OCI-LY1 (cell line): ENCODE measurements at regions not wholly inside any gene's neighbourhood (a gene's known extent, or its start where the extent isn't known, plus 50 kb on each side); places are given as distances from the start of the nearest gene placed in this dataset.

ENCODE experiments used
- H2AFZ ChIP-seq: fragments of 200-600 bp; sonication (generic), shearing (Covaris generic); 2 replicates; pipeline ENCODE4 v1.6.0; 2014; ENCODE audit warnings: antibody characterized with exemption, mild to moderate bottlenecking, low read length
- H3F3A ChIP-seq: fragments of 200-600 bp; sonication (generic), shearing (Covaris generic); 2 replicates; pipeline ENCODE4 v1.6.0; 2014; ENCODE audit warnings: mild to moderate bottlenecking, antibody characterized with exemption, low read length, moderate library complexity; ENCODE audit not compliant: insufficient read depth
- H3K27ac ChIP-seq: fragments of 200-600 bp; sonication (generic); 2 replicates; pipeline ENCODE4 v1.5.1; 2014; ENCODE audit warnings: low read length, mixed run types, mild to moderate bottlenecking, low read depth; ENCODE audit not compliant: poor library complexity, severe bottlenecking
- H3K27me3 ChIP-seq: fragments of 200-600 bp; sonication (generic); 2 replicates; pipeline ENCODE4 v1.6.0; 2014; ENCODE audit warnings: antibody characterized with exemption, mild to moderate bottlenecking, low read length, moderate library complexity; ENCODE audit not compliant: insufficient read depth
- H3K36me3 ChIP-seq: fragments of 200-600 bp; sonication (generic); 2 replicates; pipeline ENCODE4 v1.6.1; 2014; ENCODE audit warnings: mild to moderate bottlenecking, antibody characterized with exemption, low read length, moderate library complexity, mixed read lengths; ENCODE audit not compliant: insufficient read depth
- H3K4me1 ChIP-seq: fragments of 200-600 bp; sonication (generic); 2 replicates; pipeline ENCODE4 v1.5.1; 2014; ENCODE audit warnings: mild to moderate bottlenecking, low read length, moderate library complexity; ENCODE audit not compliant: insufficient read depth, severe bottlenecking
- H3K4me2 ChIP-seq: fragments of 200-600 bp; sonication (generic), shearing (Covaris generic); 2 replicates; pipeline ENCODE4 v1.6.1; 2014; ENCODE audit warnings: low read length
- H3K4me3 ChIP-seq: fragments of 200-600 bp; sonication (generic); 2 replicates; pipeline ENCODE4 v1.5.1; 2014; ENCODE audit warnings: low read length, low read depth, mild to moderate bottlenecking, mixed read lengths; ENCODE audit not compliant: poor library complexity, severe bottlenecking
- H3K79me2 ChIP-seq: fragments of 200-600 bp; shearing (Covaris generic); 2 replicates; pipeline ENCODE4 v1.6.1; 2016; ENCODE audit warnings: mixed run types, low read length, mixed read lengths; ENCODE audit not compliant: insufficient read depth
- H3K9ac ChIP-seq: fragments of 200-600 bp; sonication (generic), shearing (Covaris generic); 2 replicates; pipeline ENCODE4 v1.6.1; 2014; ENCODE audit warnings: mild to moderate bottlenecking, low read length, mixed read lengths
- H3K9me2 ChIP-seq: fragments of 200-600 bp; sonication (generic), shearing (Covaris generic); 2 replicates; pipeline ENCODE4 v1.6.1; 2014; ENCODE audit warnings: low read depth, mild to moderate bottlenecking, low read length, mixed read lengths
- H3K9me3 ChIP-seq: fragments of 200-600 bp; shearing (Covaris generic); 2 replicates; pipeline ENCODE4 v1.6.1; 2014; ENCODE audit warnings: low read length, mixed read lengths
- H4K20me1 ChIP-seq: fragments of 200-600 bp; sonication (generic), shearing (Covaris generic); 2 replicates; pipeline ENCODE4 v1.6.0; 2016; ENCODE audit warnings: mild to moderate bottlenecking, low read length; ENCODE audit not compliant: insufficient read depth
- EZH2 ChIP-seq: fragments of 200-600 bp; sonication (generic), shearing (Covaris generic); IDR thresholded peaks from 2 replicates; pipeline ENCODE4 v1.8.0; 2017; ENCODE audit warnings: borderline replicate concordance, mixed run types, mild to moderate bottlenecking, antibody characterized with exemption, low read length, moderate library complexity, mixed read lengths
- TF ChIP-seq, protein P1 (sequence below): fragments of 200-600 bp; sonication (generic), shearing (Covaris generic); IDR thresholded peaks from 2 replicates; pipeline ENCODE4 v1.5.1; 2017; ENCODE audit warnings: mild to moderate bottlenecking, antibody characterized with exemption, low read length, moderate library complexity, mixed read lengths

GRCh38 chr2:11919953-11920352 is 173.5 kb downstream of the LPIN1 start:
- H3K4me3 ChIP-seq = no peak overlapping the region
- H3K27me3 ChIP-seq = no peaks in the 10 kb centered on the region
- no peaks in the 10 kb centered on the region for H4K20me1 ChIP-seq
- no peaks in the 10 kb centered on the region; the same call in 1 of the 2 replicates for H3F3A ChIP-seq
- no peak overlapping the region for H3K27ac ChIP-seq
- H3K79me2 ChIP-seq = no peaks in the 10 kb centered on the region
- no peaks in the 10 kb centered on the region for H3K4me1 ChIP-seq
- no peak overlapping the region for H2AFZ ChIP-seq
- no peaks in the 10 kb centered on the region for H3K9me3 ChIP-seq
- H3K9ac ChIP-seq = no peak overlapping the region
- H3K9me2 ChIP-seq = no peaks in the 10 kb centered on the region
- H3K36me3 ChIP-seq = peaks cover 35% of the 10 kb centered on the region; the same call in 1 of the 2 replicates
- no peak for TF ChIP-seq EZH2
- TF ChIP-seq, protein P1, sequence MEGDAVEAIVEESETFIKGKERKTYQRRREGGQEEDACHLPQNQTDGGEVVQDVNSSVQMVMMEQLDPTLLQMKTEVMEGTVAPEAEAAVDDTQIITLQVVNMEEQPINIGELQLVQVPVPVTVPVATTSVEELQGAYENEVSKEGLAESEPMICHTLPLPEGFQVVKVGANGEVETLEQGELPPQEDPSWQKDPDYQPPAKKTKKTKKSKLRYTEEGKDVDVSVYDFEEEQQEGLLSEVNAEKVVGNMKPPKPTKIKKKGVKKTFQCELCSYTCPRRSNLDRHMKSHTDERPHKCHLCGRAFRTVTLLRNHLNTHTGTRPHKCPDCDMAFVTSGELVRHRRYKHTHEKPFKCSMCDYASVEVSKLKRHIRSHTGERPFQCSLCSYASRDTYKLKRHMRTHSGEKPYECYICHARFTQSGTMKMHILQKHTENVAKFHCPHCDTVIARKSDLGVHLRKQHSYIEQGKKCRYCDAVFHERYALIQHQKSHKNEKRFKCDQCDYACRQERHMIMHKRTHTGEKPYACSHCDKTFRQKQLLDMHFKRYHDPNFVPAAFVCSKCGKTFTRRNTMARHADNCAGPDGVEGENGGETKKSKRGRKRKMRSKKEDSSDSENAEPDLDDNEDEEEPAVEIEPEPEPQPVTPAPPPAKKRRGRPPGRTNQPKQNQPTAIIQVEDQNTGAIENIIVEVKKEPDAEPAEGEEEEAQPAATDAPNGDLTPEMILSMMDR = no peak
- no peak overlapping the region for H3K4me2 ChIP-seq

DNA sequence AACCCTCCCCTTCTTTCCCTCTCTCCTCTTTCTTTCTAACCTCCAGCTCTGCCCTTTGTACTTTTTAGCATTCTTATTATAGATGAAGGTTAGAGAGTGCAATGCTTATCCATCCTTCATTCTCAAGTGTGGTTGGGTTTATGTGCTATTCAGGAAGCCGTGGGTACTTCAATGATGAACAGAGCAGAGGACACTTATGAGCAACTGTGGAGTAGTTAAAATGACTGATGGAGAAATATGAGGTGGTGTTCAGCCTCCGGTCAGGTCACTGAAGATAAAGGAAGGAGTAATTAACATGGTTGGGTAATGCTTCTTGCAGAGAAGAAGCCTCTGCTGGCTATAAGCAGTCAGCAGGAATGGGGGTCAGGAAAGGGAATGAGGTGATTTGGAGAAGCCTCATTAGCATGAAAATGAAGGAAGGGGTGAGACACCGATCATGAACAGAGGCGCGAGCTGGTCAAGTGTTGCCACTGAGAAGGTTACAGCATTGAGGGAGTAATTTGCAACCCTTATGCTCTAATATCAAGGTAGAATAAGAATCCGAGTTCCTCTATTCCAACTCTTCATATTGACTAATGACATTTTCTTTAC is 174.7 kb downstream of the LPIN1 start:
- Histone ChIP-seq H3K36me3 (peaks cover 30% of the 10 kb centered on the region; the same call in 1 of the 2 replicates), H3K4me3 (no peak overlapping the region), H3K27me3 (no peaks in the 10 kb centered on the region), H3K9ac (no peak overlapping the region), H3K79me2 (no peaks in the 10 kb centered on the region), H3K9me3 (no peaks in the 10 kb centered on the region), H3K4me1 (no peaks in the 10 kb centered on the region), H3K9me2 (no peaks in the 10 kb centered on the region), H2AFZ (no peak overlapping the region), H3K27ac (no peak overlapping the region), H3F3A (no peaks in the 10 kb centered on the region; the same call in 1 of the 2 replicates), H4K20me1 (no peaks in the 10 kb centered on the region), H3K4me2 (no peak overlapping the region)
- TF ChIP-seq, protein P1 = no peak
- no peak for TF ChIP-seq EZH2

DNA sequence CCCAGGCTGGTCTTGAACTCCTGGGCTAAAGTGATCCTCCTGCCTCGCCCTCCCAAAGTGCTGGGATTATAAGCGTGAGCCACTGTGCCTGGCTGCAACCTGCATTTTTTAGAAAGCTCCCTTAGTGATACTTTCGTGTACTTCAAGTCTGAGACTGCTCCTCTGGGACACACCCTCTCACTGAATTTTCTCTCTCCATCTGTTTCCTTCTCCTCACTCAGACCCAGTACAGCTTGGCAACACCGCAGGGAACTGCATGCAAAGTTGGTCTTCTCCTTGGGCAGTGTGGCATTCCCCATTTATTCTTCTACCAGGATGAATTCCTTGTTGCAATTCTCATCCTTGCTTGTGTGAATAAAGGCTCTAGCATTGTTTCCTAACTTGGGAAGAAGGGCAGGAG is 175.9 kb downstream of the LPIN1 start:
- Histone ChIP-seq H3K4me2 (no peak overlapping the region), H3K9ac (no peak overlapping the region), H3K36me3 (peaks cover 21% of the 10 kb centered on the region; the same call in 1 of the 2 replicates), H2AFZ (no peak overlapping the region), H3K79me2 (no peaks in the 10 kb centered on the region), H3K27me3 (no peaks in the 10 kb centered on the region), H3K9me3 (no peaks in the 10 kb centered on the region), H3F3A (no peaks in the 10 kb centered on the region; the same call in 1 of the 2 replicates), H3K9me2 (no peaks in the 10 kb centered on the region), H3K4me3 (no peak overlapping the region), H3K4me1 (no peaks in the 10 kb centered on the region), H4K20me1 (no peaks in the 10 kb centered on the region), H3K27ac (no peak overlapping the region)
- no peak for TF ChIP-seq EZH2
- TF ChIP-seq, protein P1 = no peak
